Keratinocyte (primary cell): ENCODE measurements at regions not wholly inside any gene's neighbourhood (a gene's known extent, or its start where the extent isn't known, plus 50 kb on each side); places are given as distances from the start of the nearest gene placed in this dataset.

Experiments used
- EZH2 ChIP-seq: IDR thresholded peaks from one replicate; pipeline ENCODE4 v1.6.1; 2012; ENCODE audit warnings: inconsistent platforms, mild to moderate bottlenecking, low read length, moderate library complexity
- TF ChIP-seq, protein P1 (sequence below), 3 experiments: IDR thresholded peaks in 1 of 3; conservative IDR thresholded peaks in 1 of 3; optimal IDR thresholded peaks in 1 of 3; 2 replicates in 2 of 3; 3 replicates in 1 of 3; pipeline versions ENCODE3 to v1.5.1; 2011; ENCODE audit warnings: low read length in 3 of 3, mild to moderate bottlenecking in 3 of 3, moderate library complexity in 2 of 3, control low read depth in 1 of 3, inconsistent platforms in 1 of 3; ENCODE audit not compliant: insufficient read depth in 2 of 3; ENCODE audit errors: extremely low read depth in 1 of 3

DNA sequence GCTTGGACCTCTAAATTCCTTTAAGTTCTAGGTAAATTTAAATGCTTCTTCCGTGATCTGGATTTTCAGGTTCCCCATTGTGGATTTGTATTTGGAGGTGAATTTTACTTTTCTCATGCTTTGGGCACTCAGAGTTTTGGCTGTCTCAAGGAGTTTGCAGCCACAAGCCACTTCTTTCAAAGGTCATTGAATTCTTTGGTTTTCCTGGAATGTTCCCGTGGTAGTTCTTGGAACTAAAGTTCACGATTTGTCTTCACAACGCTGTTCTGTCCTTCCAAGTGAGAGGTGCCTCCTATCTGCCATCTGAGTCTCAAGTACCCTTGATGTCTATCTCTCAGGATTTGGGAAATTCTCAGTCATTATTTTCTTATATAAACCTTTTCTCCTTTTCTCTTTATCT lies 1438.7 kb upstream of the ZEB2 start:
- TF ChIP-seq, protein P1, sequence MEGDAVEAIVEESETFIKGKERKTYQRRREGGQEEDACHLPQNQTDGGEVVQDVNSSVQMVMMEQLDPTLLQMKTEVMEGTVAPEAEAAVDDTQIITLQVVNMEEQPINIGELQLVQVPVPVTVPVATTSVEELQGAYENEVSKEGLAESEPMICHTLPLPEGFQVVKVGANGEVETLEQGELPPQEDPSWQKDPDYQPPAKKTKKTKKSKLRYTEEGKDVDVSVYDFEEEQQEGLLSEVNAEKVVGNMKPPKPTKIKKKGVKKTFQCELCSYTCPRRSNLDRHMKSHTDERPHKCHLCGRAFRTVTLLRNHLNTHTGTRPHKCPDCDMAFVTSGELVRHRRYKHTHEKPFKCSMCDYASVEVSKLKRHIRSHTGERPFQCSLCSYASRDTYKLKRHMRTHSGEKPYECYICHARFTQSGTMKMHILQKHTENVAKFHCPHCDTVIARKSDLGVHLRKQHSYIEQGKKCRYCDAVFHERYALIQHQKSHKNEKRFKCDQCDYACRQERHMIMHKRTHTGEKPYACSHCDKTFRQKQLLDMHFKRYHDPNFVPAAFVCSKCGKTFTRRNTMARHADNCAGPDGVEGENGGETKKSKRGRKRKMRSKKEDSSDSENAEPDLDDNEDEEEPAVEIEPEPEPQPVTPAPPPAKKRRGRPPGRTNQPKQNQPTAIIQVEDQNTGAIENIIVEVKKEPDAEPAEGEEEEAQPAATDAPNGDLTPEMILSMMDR (optimal IDR thresholded peaks at IDR 0.05 in 1 of 3, IDR thresholded peaks at IDR 0.05 in 1 of 3, conservative IDR thresholded peaks at IDR 0.05 in 1 of 3; ENCODE audit: extremely low read depth in 1 of 3, insufficient read depth in 2 of 3, low read length in 3 of 3) = no peak
- no peak for TF ChIP-seq EZH2
